ENCODE measurements at regions not wholly inside any gene's neighbourhood (a gene's known extent, or its start where the extent isn't known, plus 50 kb on each side); places are given as distances from the start of the nearest gene placed in this dataset.

- no TSS peak for BruUV-seq (replicated peaks)
- ChIA-PET RAD21 (ENCODE audit: unreplicated experiment) (no interaction called here), POLR2A (no interaction called here), CTCF (interaction anchor here (1.4 kb wide), 1 partner anchor 14 kb away, joined by 3 read pairs; no protein-coding TSS in a partner anchor), SMC1A (ENCODE audit: uncharacterized antibody, unreplicated experiment) (no interaction called here)
- Histone ChIP-seq H3K4me2 (ENCODE audit: control insufficient read depth, insufficient read depth) (no peak overlapping the region), H4K20me1 (ENCODE audit: control insufficient read depth, insufficient read depth) (no peaks in the 10 kb centered on the region), H3K4me1 (ENCODE audit: control insufficient read depth, insufficient read depth, low read length) (no peaks in the 10 kb centered on the region), H3K36me3 (ENCODE audit: control insufficient read depth in 2 of 2, insufficient read depth in 2 of 2, low read length in 1 of 2) (no peaks in the 10 kb centered on the region), H3K4me3 (no peak overlapping the region), H2AFZ (ENCODE audit: control insufficient read depth, low read depth, low read length) (no peak overlapping the region), H3K27ac (ENCODE audit: control insufficient read depth, insufficient read depth) (no peak overlapping the region), H3K79me2 (ENCODE audit: control insufficient read depth, insufficient read depth, low read length) (no peaks in the 10 kb centered on the region), H3K27me3 (replicated peaks in 1 of 2; ENCODE audit: control insufficient read depth in 2 of 2, insufficient read depth in 2 of 2, low read length in 1 of 2) (no peaks in the 10 kb centered on the region), H3K9ac (ENCODE audit: control insufficient read depth, insufficient read depth, low read length) (no peak overlapping the region), H3K9me3 (replicated peaks; ENCODE audit: control insufficient read depth, insufficient read depth, low read length) (no peaks in the 10 kb centered on the region)
- in situ Hi-C loops (cut with MboI) (no loop called here), intact Hi-C loops (cut with micrococcal nuclease; ENCODE audit: unreplicated experiment) (no loop called here)
- ATAC-seq: no peak
- WGBS (ENCODE audit: insufficient coverage, insufficient replicate concordance, low lambda C conversion rate, missing lambda C conversion rate): 1% methylated on average over 10 of the region's 10 CpGs
- no peak for TF ChIP-seq SIX5 (IDR thresholded peaks at IDR 0.05; ENCODE audit: low read depth, low read length, severe bottlenecking)
- TF ChIP-seq JUNB (IDR thresholded peaks at IDR 0.05): no peak
- no peak for TF ChIP-seq SUZ12 (IDR thresholded peaks at IDR 0.05; ENCODE audit: unreplicated experiment)
- no peak for TF ChIP-seq RCOR1 (conservative IDR thresholded peaks at IDR 0.05; ENCODE audit: low read depth, low read length)
- TF ChIP-seq, protein P1, sequence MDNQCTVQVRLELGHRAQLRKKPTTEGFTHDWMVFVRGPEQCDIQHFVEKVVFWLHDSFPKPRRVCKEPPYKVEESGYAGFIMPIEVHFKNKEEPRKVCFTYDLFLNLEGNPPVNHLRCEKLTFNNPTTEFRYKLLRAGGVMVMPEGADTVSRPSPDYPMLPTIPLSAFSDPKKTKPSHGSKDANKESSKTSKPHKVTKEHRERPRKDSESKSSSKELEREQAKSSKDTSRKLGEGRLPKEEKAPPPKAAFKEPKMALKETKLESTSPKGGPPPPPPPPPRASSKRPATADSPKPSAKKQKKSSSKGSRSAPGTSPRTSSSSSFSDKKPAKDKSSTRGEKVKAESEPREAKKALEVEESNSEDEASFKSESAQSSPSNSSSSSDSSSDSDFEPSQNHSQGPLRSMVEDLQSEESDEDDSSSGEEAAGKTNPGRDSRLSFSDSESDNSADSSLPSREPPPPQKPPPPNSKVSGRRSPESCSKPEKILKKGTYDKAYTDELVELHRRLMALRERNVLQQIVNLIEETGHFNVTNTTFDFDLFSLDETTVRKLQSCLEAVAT (IDR thresholded peaks at IDR 0.05): no peak
- no peak for TF ChIP-seq BCL11A (IDR thresholded peaks at IDR 0.05; ENCODE audit: low read depth, low read length)
- TF ChIP-seq, protein P2, sequence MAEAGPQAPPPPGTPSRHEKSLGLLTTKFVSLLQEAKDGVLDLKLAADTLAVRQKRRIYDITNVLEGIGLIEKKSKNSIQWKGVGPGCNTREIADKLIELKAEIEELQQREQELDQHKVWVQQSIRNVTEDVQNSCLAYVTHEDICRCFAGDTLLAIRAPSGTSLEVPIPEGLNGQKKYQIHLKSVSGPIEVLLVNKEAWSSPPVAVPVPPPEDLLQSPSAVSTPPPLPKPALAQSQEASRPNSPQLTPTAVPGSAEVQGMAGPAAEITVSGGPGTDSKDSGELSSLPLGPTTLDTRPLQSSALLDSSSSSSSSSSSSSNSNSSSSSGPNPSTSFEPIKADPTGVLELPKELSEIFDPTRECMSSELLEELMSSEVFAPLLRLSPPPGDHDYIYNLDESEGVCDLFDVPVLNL (IDR thresholded peaks at IDR 0.05; ENCODE audit: low read depth, low read length): no peak
- no peak for TF ChIP-seq TARDBP (IDR thresholded peaks at IDR 0.05; ENCODE audit: borderline replicate concordance)
- TF ChIP-seq E4F1 (IDR thresholded peaks at IDR 0.05; ENCODE audit: borderline replicate concordance, partially characterized antibody): no peak
- no peak for TF ChIP-seq HDAC2 (IDR thresholded peaks at IDR 0.05)
- no peak for TF ChIP-seq CBX3 (IDR thresholded peaks at IDR 0.05; ENCODE audit: borderline replicate concordance, low read depth)
- TF ChIP-seq IRF4 (IDR thresholded peaks at IDR 0.05; ENCODE audit: low read depth, low read length): no peak
- no peak for TF ChIP-seq E2F8 (IDR thresholded peaks at IDR 0.05; ENCODE audit: low read depth, partially characterized antibody)
- no peak for TF ChIP-seq ATF7 (IDR thresholded peaks at IDR 0.05; ENCODE audit: low read depth)
- no peak for FAIRE-seq
- DNase-seq (ENCODE audit: low read depth, low spot score): no peak
Observed at GRCh38 chr5:87949676-87950631, 318.7 kb downstream of the TMEM161B start.

All from GM12878 (cell line).